ENCODE measurements at regions not wholly inside any gene's neighbourhood (a gene's known extent, or its start where the extent isn't known, plus 50 kb on each side); places are given as distances from the start of the nearest gene placed in this dataset.

GRCh38 chr13:73210218-73210883, 151.5 kb downstream of the KLF5 start:
- no peaks in the 10 kb centered on the region for H3K9me3 ChIP-seq
- H3K4me3 ChIP-seq: no peak overlapping the region
- H3K4me1 ChIP-seq: no peaks in the 10 kb centered on the region
- H3K27me3 ChIP-seq: no peaks in the 10 kb centered on the region
- TF ChIP-seq, protein P1, sequence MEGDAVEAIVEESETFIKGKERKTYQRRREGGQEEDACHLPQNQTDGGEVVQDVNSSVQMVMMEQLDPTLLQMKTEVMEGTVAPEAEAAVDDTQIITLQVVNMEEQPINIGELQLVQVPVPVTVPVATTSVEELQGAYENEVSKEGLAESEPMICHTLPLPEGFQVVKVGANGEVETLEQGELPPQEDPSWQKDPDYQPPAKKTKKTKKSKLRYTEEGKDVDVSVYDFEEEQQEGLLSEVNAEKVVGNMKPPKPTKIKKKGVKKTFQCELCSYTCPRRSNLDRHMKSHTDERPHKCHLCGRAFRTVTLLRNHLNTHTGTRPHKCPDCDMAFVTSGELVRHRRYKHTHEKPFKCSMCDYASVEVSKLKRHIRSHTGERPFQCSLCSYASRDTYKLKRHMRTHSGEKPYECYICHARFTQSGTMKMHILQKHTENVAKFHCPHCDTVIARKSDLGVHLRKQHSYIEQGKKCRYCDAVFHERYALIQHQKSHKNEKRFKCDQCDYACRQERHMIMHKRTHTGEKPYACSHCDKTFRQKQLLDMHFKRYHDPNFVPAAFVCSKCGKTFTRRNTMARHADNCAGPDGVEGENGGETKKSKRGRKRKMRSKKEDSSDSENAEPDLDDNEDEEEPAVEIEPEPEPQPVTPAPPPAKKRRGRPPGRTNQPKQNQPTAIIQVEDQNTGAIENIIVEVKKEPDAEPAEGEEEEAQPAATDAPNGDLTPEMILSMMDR (IDR thresholded peaks at IDR 0.05): no peak
- H3K36me3 ChIP-seq: no peaks in the 10 kb centered on the region
- no peak for DNase-seq (ENCODE audit: low spot score)
- no peak overlapping the region for H3K27ac ChIP-seq

GRCh38 chr13:73204952-73205351, 146.1 kb downstream of the KLF5 start:
- Histone ChIP-seq H3K36me3 (no peaks in the 10 kb centered on the region), H3K27me3 (no peaks in the 10 kb centered on the region), H3K27ac (no peak overlapping the region), H3K4me1 (no peaks in the 10 kb centered on the region), H3K4me3 (no peak overlapping the region), H3K9me3 (no peaks in the 10 kb centered on the region)
- TF ChIP-seq, protein P1 (IDR thresholded peaks at IDR 0.05): no peak
- DNase-seq (ENCODE audit: low spot score): no peak

GRCh38 chr13:73201626-73202025, 142.8 kb downstream of the KLF5 start:
- no peaks in the 10 kb centered on the region for H3K36me3 ChIP-seq
- no peaks in the 10 kb centered on the region for H3K9me3 ChIP-seq
- no peaks in the 10 kb centered on the region for H3K27me3 ChIP-seq
- H3K4me1 ChIP-seq: no peaks in the 10 kb centered on the region
- no peak overlapping the region for H3K27ac ChIP-seq
- TF ChIP-seq, protein P1 (IDR thresholded peaks at IDR 0.05): no peak
- no peak overlapping the region for H3K4me3 ChIP-seq
- no peak for DNase-seq (ENCODE audit: low spot score)

DNA sequence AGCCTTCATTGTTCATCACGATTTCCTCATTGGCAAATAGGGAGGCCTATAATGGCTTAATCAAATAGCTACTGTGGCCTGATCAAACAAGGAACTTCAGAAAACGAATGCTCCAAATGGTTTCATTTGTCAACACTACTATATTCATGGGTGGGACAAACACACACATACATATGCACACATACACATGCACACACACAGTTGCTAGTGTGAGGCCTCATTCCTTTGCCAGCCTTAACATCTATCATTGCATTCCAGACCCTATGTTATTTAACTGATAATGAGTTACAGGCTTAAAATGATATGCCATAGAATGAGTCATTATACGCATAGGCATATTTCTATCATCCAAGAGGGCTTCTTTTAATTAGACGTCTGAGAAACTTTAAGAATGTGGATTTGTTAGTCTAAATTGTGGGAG, 140.2 kb downstream of the KLF5 start:
- Histone ChIP-seq H3K27me3 (no peaks in the 10 kb centered on the region), H3K36me3 (no peaks in the 10 kb centered on the region), H3K9me3 (no peaks in the 10 kb centered on the region), H3K4me1 (no peaks in the 10 kb centered on the region), H3K27ac (no peak overlapping the region), H3K4me3 (no peak overlapping the region)
- TF ChIP-seq, protein P1 (IDR thresholded peaks at IDR 0.05): no peak
- DNase-seq (ENCODE audit: low spot score): no peak

GRCh38 chr13:73195091-73195490, 136.3 kb downstream of the KLF5 start:
- Histone ChIP-seq H3K4me1 (no peaks in the 10 kb centered on the region), H3K27me3 (no peaks in the 10 kb centered on the region), H3K36me3 (no peaks in the 10 kb centered on the region), H3K4me3 (no peak overlapping the region), H3K27ac (no peak overlapping the region), H3K9me3 (no peaks in the 10 kb centered on the region)
- TF ChIP-seq, protein P1 (IDR thresholded peaks at IDR 0.05): no peak
- no peak for DNase-seq (ENCODE audit: low spot score)

- no peaks in the 10 kb centered on the region for H3K4me1 ChIP-seq
- H3K27ac ChIP-seq: no peak overlapping the region
- TF ChIP-seq, protein P1 (IDR thresholded peaks at IDR 0.05): no peak
- no peaks in the 10 kb centered on the region for H3K36me3 ChIP-seq
- no peak for DNase-seq (ENCODE audit: low spot score)
- no peaks in the 10 kb centered on the region for H3K27me3 ChIP-seq
- no peaks in the 10 kb centered on the region for H3K9me3 ChIP-seq
- H3K4me3 ChIP-seq: no peak overlapping the region
These were observed 135.5 kb downstream of the KLF5 start for GRCh38 chr13:73194310-73194709.

Data from right atrium auricular region (tissue), 2 donors.